Karpas-422 (cell line): ENCODE measurements at regions not wholly inside any gene's neighbourhood (a gene's known extent, or its start where the extent isn't known, plus 50 kb on each side); places are given as distances from the start of the nearest gene placed in this dataset. TPM values are rescaled to one million over a fixed set of nuclear protein-coding genes. Genes with fewer than 3 reads are reported as not detected.
"Not testable (repeated sequence)": the region's sequence is repeated elsewhere in the genome, so short reads cannot be mapped to it uniquely, and the experiment has no call there.

Experiments
- DNase-seq: peaks from one replicate; pipeline ENCODE4 v3.0.0-alpha.2; 2015
- H2AFZ ChIP-seq: fragments of 200-600 bp; sonication (generic); 2 replicates; pipeline ENCODE4 v1.6.1; 2014; ENCODE audit warnings: antibody characterized with exemption, low read length, mixed read lengths
- H3K27ac ChIP-seq: fragments of 200-600 bp; sonication (generic); 2 replicates; pipeline ENCODE4 v1.5.1; 2014; ENCODE audit warnings: mild to moderate bottlenecking, low read length, moderate library complexity
- H3K27me3 ChIP-seq: fragments of 200-600 bp; sonication (generic); 2 replicates; pipeline ENCODE4 v1.6.1; 2014; ENCODE audit warnings: low read length, mixed read lengths
- H3K36me3 ChIP-seq: fragments of 200-600 bp; sonication (generic); 2 replicates; pipeline ENCODE4 v1.6.1; 2014; ENCODE audit warnings: low read length, mixed read lengths; ENCODE audit not compliant: insufficient read depth
- H3K4me1 ChIP-seq: fragments of 200-600 bp; sonication (generic); 2 replicates; pipeline ENCODE4 v1.6.1; 2014; ENCODE audit warnings: mild to moderate bottlenecking, low read length, mixed read lengths
- H3K4me2 ChIP-seq: fragments of 200-600 bp; sonication (generic); 2 replicates; pipeline ENCODE4 v1.6.1; 2014; ENCODE audit warnings: low read length, low read depth, mild to moderate bottlenecking; ENCODE audit not compliant: poor library complexity, severe bottlenecking
- H3K4me3 ChIP-seq: fragments of 200-600 bp; sonication (generic); 2 replicates; pipeline ENCODE4 v1.5.1; 2014; ENCODE audit warnings: mild to moderate bottlenecking, antibody characterized with exemption, low read length, mixed read lengths
- H3K79me2 ChIP-seq: fragments of 200-600 bp; sonication (generic); 2 replicates; pipeline ENCODE4 v1.6.1; 2014; ENCODE audit warnings: mild to moderate bottlenecking, low read length, mixed read lengths
- H3K9ac ChIP-seq: fragments of 200-600 bp; sonication (generic); 2 replicates; pipeline ENCODE4 v1.6.0; 2014; ENCODE audit warnings: low read length
- H3K9me2 ChIP-seq: fragments of 200-600 bp; sonication (generic), shearing (Covaris generic); replicated peaks from 2 replicates; pipeline ENCODE4 v1.6.0; 2014; ENCODE audit warnings: mild to moderate bottlenecking, low read length, moderate library complexity; ENCODE audit not compliant: insufficient read depth
- H3K9me3 ChIP-seq: fragments of 300-700, 200-600 bp; sonication (generic); 2 replicates; pipeline ENCODE4 v1.6.1; 2014; ENCODE audit warnings: low read length, mixed read lengths
- H4K20me1 ChIP-seq: fragments of 200-600 bp; sonication (generic); 2 replicates; pipeline ENCODE4 v1.6.1; 2014; ENCODE audit warnings: mild to moderate bottlenecking, antibody characterized with exemption, low read length, low read depth; ENCODE audit not compliant: insufficient read depth
- small RNA-seq: library from RNA; depleted of rRNA; stranded (forward); fragments of <200 nt; gene quantifications from one replicate; pipeline ENCODE3, GENCODE V24; 2014

DNA sequence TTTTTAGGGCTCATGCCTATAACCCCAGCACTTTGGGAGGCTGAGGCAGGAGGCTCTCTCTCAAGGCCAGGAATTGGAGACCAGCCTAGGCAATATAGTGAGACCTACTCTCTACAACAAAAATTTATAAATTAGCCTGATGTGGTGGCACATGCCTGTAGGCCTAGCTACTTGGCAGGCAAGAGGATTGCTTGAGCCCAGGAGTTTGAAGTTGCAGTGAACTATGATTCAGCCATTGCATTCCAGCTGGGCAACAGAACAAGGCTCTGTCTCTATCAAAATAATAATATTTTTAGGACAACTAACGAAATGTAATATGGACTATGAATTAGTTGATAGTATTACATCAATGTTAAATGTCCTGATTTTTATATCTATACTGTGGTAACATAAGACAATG, 68.8 kb upstream of the ARID1A start:
- H3K27me3 ChIP-seq: no peaks in the 10 kb centered on the region
- peaks cover 8% of the 10 kb centered on the region for H3K4me1 ChIP-seq

DNA sequence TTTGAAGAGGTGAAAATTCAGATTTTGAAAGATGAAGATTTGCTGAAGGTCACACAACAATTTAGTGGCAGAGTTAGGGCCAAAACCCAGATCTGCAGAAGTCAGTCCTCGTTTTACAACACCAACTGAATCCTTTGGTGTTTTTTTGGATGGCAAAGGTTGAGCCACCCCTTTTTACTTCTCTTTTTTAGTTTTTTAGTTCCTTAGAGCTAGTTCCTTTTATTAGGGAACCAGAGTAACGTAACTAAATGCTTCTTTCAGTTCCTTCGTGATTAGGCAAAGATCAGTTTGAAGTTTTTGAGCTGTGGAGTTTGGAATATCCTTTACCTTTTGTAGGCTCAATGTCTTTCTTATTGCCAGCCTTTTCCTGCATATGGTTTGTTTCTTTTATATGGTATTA, 67.9 kb upstream of the ARID1A start:
- H3K4me2 ChIP-seq: peak overlapping the region; percentile 28

More for the DNA sequence above, 68.8 kb upstream of the ARID1A start:
- Histone ChIP-seq H3K9ac (no peak overlapping the region), H3K79me2 (no peaks in the 10 kb centered on the region), H3K4me3 (no peak overlapping the region), H3K9me2 (no peaks in the 10 kb centered on the region), H3K27ac (no peak overlapping the region), H3K4me2 (no peak overlapping the region), H2AFZ (no peak overlapping the region), H4K20me1 (no peaks in the 10 kb centered on the region), H3K9me3 (no peaks in the 10 kb centered on the region), H3K36me3 (no peaks in the 10 kb centered on the region)
- no peak for DNase-seq

DNA sequence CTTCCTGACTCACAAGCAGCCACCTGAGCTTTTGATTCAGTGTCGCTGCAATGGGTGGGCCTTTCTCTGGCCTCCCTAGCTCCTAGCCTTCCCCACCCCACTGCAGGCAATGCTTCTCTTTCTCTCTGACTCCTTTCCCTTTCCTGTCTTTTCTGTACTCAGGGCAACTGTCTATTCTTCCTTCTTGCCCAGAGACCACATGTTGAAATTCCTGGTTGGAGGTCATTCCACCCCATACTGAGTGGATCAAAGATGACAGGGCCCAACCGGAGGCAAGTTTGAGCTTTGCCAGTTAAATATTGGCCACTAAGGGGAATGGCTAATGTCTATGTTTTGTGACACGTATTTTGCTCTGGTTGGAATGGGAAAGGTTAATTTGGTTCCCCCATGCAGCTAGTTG, 65.2 kb upstream of the ARID1A start:
- no peaks in the 10 kb centered on the region for H3K9me2 ChIP-seq
- no peaks in the 10 kb centered on the region for H3K36me3 ChIP-seq
- H3K27me3 ChIP-seq: no peaks in the 10 kb centered on the region
- DNase-seq: no peak
- H3K4me1 ChIP-seq: peaks cover 8% of the 10 kb centered on the region
- no peak overlapping the region for H3K9ac ChIP-seq
- no peak overlapping the region for H3K27ac ChIP-seq
- no peak overlapping the region for H2AFZ ChIP-seq
- no peaks in the 10 kb centered on the region for H3K9me3 ChIP-seq
- no peaks in the 10 kb centered on the region for H3K79me2 ChIP-seq
- no peaks in the 10 kb centered on the region for H4K20me1 ChIP-seq
- no peak overlapping the region for H3K4me3 ChIP-seq
- no peak overlapping the region for H3K4me2 ChIP-seq

More for the DNA sequence above, 67.9 kb upstream of the ARID1A start:
- Histone ChIP-seq H3K27ac (no peak overlapping the region), H3K9ac (no peak overlapping the region), H3K9me2 (no peaks in the 10 kb centered on the region), H4K20me1 (no peaks in the 10 kb centered on the region), H3K27me3 (no peaks in the 10 kb centered on the region), H3K9me3 (no peaks in the 10 kb centered on the region), H2AFZ (peak overlapping the region; percentile 30; the same call in 1 of the 2 replicates), H3K36me3 (no peaks in the 10 kb centered on the region), H3K4me3 (no peak overlapping the region), H3K79me2 (no peaks in the 10 kb centered on the region), H3K4me1 (peaks cover 8% of the 10 kb centered on the region)
- DNase-seq: peak; percentile 46

DNA sequence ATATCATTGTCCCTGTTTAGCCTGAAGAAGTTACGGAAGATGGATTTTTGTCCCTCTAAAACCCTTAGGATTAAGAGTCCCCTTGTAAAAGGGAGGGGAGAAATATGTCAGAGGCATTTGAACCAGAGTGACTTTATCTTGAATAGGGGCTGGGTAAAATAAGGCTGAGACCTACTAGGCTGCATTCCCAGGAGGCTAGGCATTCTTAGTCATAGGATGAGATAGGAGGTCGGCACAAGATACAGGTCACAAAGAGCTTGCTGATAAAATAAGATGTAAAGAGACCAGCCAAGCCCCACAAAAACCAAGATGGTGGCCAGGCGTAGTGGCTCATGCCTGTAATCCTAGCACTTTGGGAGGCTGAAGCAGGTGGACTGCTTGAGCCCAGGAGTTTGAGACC, 60.0 kb upstream of the ARID1A start:
- not testable (repeated sequence) for DNase-seq, H3K9me3 ChIP-seq, H3K27ac ChIP-seq, H3K36me3 ChIP-seq, H3K4me2 ChIP-seq, H3K79me2 ChIP-seq, H4K20me1 ChIP-seq, H2AFZ ChIP-seq, H3K4me1 ChIP-seq, H3K27me3 ChIP-seq, H3K9me2 ChIP-seq, H3K9ac ChIP-seq, H3K4me3 ChIP-seq

DNA sequence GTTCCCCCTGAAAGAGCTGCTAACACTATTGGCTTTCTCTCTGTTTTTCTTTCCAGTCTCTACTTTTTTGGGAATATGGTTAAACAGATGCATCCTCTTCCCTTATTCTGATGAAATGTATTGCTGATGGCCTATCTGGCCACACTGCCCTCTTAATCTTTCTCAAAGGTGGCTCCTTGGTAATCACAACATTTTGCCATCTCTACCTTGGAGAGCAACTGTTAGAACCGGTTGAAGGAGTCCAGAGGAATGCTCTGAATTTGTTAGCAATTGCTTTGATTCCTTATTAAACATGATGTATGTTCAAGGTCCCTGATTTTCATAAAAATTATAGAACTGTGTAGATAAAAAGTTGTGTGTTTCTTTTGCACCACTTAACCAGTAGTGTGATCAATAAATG, 50.1 kb upstream of the ARID1A start:
- H3K4me2 ChIP-seq: no peak overlapping the region
- H3K27ac ChIP-seq: no peak overlapping the region
- no peak overlapping the region for H3K4me3 ChIP-seq
- no peaks in the 10 kb centered on the region for H3K4me1 ChIP-seq
- H2AFZ ChIP-seq: no peak overlapping the region
- no peaks in the 10 kb centered on the region for H3K9me2 ChIP-seq
- no peak for DNase-seq
- no peaks in the 10 kb centered on the region for H4K20me1 ChIP-seq
- no peaks in the 10 kb centered on the region for H3K36me3 ChIP-seq
- H3K9me3 ChIP-seq: no peaks in the 10 kb centered on the region
- no peak overlapping the region for H3K9ac ChIP-seq
- no peaks in the 10 kb centered on the region for H3K79me2 ChIP-seq
- no peaks in the 10 kb centered on the region for H3K27me3 ChIP-seq

Small RNA genes in the stretch of these regions (small RNA-seq; reads per million reads assigned to genes)
- gene AL627313.1 (not detected), gene RF01210 (0.20 reads per million)
